H1 (cell line): ENCODE measurements at regions not wholly inside any gene's neighbourhood (a gene's known extent, or its start where the extent isn't known, plus 50 kb on each side); places are given as distances from the start of the nearest gene placed in this dataset.

Source experiments
- ATF3 ChIP-seq: IDR thresholded peaks from 2 replicates; pipeline ENCODE4 v1.6.1; 2011; ENCODE audit warnings: low read depth, mild to moderate bottlenecking, low read length; ENCODE audit not compliant: insufficient read depth
- CEBPB ChIP-seq: IDR thresholded peaks from 2 replicates; pipeline ENCODE4 v1.6.1; 2012; ENCODE audit warnings: low read depth, low read length
- CHD7 ChIP-seq: fragments of 300-600 bp; sonication (generic); IDR thresholded peaks from 2 replicates; pipeline ENCODE4 v1.7.1; 2012; ENCODE audit warnings: low read length, moderate library complexity, mild to moderate bottlenecking, inconsistent platforms; ENCODE audit not compliant: insufficient replicate concordance
- EZH2 ChIP-seq: fragments of 200-600 bp; sonication (generic); IDR thresholded peaks from 2 replicates; pipeline ENCODE4 v1.7.1; 2012; ENCODE audit warnings: low read depth, mild to moderate bottlenecking, moderate library complexity, low read length, inconsistent platforms; ENCODE audit not compliant: severe bottlenecking
- RAD21 ChIP-seq, 2 experiments: IDR thresholded peaks in 1 of 2; conservative IDR thresholded peaks in 1 of 2; 2 replicates each; pipeline ENCODE4 v1.6.1; 2011; ENCODE audit warnings: low read depth in 2 of 2, low read length in 2 of 2, improper control_type of control experiment in 1 of 2, inconsistent platforms in 1 of 2, mild to moderate bottlenecking in 1 of 2, moderate library complexity in 1 of 2
- USF2 ChIP-seq: IDR thresholded peaks from 2 replicates; pipeline ENCODE4 v1.6.1; 2011; ENCODE audit warnings: low read length, improper control_type of control experiment

- TF ChIP-seq CHD7: no peak
- TF ChIP-seq USF2: no peak
- TF ChIP-seq CEBPB: no peak
- no peak for TF ChIP-seq EZH2
- TF ChIP-seq ATF3: no peak
- TF ChIP-seq RAD21 (IDR thresholded peaks at IDR 0.05 in 1 of 2, conservative IDR thresholded peaks at IDR 0.05 in 1 of 2; ENCODE audit: low read depth in 2 of 2, low read length in 2 of 2): no peak
Measured at GRCh38 chr10:64959883-64960282, 1438.7 kb downstream of the REEP3 start (continued).
